GM12892 (cell line): ENCODE measurements at regions not wholly inside any gene's neighbourhood (a gene's known extent, or its start where the extent isn't known, plus 50 kb on each side); places are given as distances from the start of the nearest gene placed in this dataset.
"Not testable (repeated sequence)": the region's sequence is repeated elsewhere in the genome, so short reads cannot be mapped to it uniquely, and the experiment has no call there.

Source experiments
- DNase-seq: peaks from one replicate; pipeline ENCODE4 v3.0.0; 2011; ENCODE audit not compliant: insufficient read length
- FAIRE-seq: peaks from 2 replicates; lab custom pipeline; 2011; peaks lifted over from hg19 to GRCh38; lab: Jason Lieb, UNC
- POLR2A ChIP-seq: IDR thresholded peaks from 2 replicates; pipeline ENCODE4 v1.6.1; 2011; ENCODE audit warnings: low read depth, low read length, control low read depth
- POLR2AphosphoS5 ChIP-seq: IDR thresholded peaks from 2 replicates; pipeline ENCODE4 v1.6.1; 2011; ENCODE audit warnings: low read depth, low read length, control low read depth
- TAF1 ChIP-seq: IDR thresholded peaks from 2 replicates; pipeline ENCODE4 v1.6.1; 2011; ENCODE audit warnings: low read depth, mild to moderate bottlenecking, control low read depth, low read length, borderline replicate concordance

- FAIRE-seq, result not testable (repeated sequence)
Observed at GRCh38 chr7:6977368-6977767, 151.3 kb upstream of the CCZ1B start.

GRCh38 chr7:6978326-6978725 is 152.3 kb upstream of the CCZ1B start:
- not testable (repeated sequence) for DNase-seq, FAIRE-seq

More at GRCh38 chr7:6977368-6977767, 151.3 kb upstream of the CCZ1B start:
- not testable (repeated sequence) for DNase-seq

- not testable (repeated sequence) for DNase-seq, FAIRE-seq
Observed at GRCh38 chr7:6979456-6979855, 153.4 kb upstream of the CCZ1B start.

DNA sequence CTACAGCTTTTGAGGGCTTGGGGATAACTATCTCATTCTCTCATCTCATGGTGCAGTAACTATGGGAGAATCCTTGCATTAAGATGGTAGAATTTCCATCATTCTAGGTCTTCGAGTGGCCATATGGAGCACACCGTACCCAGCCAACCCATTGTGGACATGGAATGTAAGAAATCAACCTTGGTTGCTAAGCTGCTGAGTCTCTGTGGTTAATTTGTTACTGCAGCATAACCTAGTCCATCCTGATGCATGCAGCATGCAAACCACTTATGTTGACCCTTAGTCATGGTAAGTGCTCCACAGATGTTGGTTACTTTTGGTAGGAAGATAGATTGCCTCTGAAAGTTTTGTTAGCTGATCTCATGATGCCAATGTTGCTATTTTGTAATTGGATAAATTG is 156.3 kb upstream of the CCZ1B start:
- FAIRE-seq, DNase-seq: not testable (repeated sequence)

- not testable (repeated sequence) for FAIRE-seq, DNase-seq
Observed at GRCh38 chr7:6986892-6987291, 160.8 kb upstream of the CCZ1B start.

DNA sequence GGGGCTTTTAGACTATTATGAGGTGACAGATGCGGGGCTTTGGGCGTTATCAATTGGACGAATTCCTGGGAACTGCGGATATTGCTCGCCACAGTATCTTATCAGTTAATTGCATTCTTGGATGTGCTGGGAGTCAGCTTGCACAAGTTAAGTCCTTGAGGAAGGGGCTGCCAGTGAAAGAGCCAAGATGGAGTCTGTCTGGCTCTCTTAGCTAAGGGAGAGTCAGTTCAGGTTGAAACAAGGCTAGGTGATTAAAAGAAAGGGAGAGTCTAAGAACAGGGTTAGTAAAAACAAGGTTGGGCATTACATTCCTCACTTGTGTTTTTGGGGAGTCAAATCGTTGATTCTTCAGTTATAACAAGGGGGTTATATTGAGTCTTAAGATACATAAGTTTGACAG is 162.5 kb upstream of the CCZ1B start:
- DNase-seq, FAIRE-seq: not testable (repeated sequence)

DNA sequence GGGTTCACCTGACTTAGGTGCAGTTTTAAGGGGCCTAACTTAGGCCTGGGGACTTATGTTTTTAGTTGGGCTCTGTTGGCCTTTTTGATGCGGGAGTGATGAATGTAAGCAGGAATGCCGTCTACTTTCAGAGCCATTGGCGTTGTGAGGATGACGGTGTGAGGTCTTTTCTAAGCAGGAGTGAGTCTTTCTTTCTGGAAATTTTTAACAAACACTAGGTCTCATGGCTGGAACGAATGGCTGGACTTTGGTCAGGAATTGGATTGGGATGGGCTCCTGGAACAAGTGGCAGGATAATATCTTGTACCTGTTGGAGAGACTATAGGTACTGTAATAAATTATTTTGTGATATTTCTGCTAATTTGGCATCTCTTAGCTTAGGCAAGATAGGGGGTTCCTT is 163.9 kb upstream of the CCZ1B start:
- FAIRE-seq, DNase-seq: not testable (repeated sequence)

GRCh38 chr7:6990426-6991152 is 164.5 kb upstream of the CCZ1B start:
- not testable (repeated sequence) for FAIRE-seq, DNase-seq

- not testable (repeated sequence) for FAIRE-seq, DNase-seq
Observed at GRCh38 chr7:6991169-6991611, 165.1 kb upstream of the CCZ1B start.

GRCh38 chr7:6991686-6992085 is 165.6 kb upstream of the CCZ1B start:
- not testable (repeated sequence) for FAIRE-seq, DNase-seq

- not testable (repeated sequence) for DNase-seq, FAIRE-seq
Observed at GRCh38 chr7:6992133-6992532, 166.1 kb upstream of the CCZ1B start.

DNA sequence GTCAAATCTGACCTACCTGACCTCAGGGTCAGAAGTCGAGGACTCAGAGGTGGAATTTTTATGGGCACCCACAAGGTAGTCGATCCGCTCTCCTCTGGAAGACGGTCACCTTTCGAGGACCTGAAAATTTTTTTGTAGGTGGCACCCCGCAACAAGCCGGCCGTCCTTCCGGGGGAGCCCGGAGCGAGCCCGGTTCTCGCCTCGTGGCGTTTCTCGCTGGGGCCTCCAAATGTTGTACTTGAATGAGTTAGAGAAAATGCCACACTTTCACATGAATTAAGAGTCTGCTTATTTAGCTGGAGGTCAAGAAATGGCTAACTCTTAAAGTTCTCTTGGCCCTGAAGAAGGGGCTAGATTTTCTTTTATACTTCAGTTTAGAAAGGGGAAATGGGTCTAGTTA is 169.0 kb upstream of the CCZ1B start:
- not testable (repeated sequence) for FAIRE-seq, DNase-seq

DNA sequence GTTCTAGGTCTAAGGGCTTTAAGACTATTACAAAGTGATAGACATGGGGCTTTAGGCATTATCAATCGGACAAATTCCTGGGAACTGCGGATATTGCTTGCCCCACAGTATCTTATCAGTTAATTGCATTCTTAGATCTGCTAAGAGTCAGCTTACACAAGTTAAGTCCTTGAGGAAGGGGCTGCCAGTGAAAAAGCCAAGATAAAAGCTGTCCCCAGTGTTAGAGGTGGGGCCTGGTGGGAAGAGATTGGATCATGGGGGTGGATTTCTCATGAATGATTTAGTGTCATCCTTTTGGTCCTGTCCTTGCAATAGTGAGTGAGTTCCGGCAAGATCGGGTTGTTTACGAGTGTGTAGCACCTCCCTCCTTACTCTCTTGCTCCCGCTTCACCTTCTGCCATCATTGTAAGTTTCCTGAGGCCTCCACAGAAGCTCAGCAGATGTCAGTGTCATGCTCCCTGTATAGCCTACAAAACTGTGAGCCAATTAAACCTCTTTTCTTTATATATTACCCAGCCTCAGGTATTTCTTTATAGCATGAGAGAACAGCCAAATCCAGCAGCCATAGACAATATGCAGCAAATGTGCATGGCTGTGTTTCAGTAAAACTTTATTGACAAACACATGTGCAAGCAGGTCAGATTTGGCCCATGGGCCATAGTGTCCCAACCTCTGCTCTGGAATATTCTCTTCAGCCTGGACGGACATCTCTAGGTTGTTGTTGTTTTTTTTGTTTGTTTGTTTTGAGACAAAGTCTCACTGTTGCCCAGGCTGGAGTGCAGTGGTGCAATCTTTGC is 169.6 kb upstream of the CCZ1B start:
- FAIRE-seq, DNase-seq: not testable (repeated sequence)

DNA sequence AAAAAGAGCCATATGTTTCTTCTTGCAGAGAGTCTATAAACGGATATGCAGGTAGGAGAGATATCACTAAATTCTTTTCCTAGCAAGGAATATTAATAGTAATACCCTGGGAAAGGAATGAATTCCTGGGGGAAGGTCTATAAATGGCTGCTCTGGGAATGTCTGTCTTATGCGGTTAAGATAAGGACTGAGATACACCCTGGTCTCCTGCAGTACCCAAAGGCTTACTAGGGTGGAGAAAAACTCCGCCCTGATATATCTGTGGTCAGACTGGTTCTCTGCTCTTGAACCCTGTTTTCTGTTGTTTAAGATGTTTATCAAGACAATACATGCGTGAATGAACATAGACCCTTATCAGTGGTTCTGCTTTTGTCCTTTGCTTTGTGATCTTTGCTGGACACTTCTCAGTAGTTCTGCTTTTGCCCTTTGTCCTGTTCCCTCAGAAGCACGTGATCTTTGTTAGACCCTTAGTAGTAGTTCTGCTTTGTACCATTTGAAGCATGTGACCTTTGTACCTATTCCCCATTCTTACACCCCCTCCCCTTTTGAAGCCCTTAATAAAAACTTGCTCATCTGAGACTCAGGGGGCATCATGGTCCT is 173.1 kb upstream of the CCZ1B start:
- FAIRE-seq, DNase-seq: not testable (repeated sequence)

GRCh38 chr7:7002418-7003062 is 176.5 kb upstream of the CCZ1B start:
- DNase-seq (no peak), FAIRE-seq (no peak)
- no peak for TF ChIP-seq POLR2A
- TF ChIP-seq TAF1, result no peak
- TF ChIP-seq POLR2AphosphoS5, result no peak
